G401 (cell line): ENCODE measurements at regions not wholly inside any gene's neighbourhood (a gene's known extent, or its start where the extent isn't known, plus 50 kb on each side); places are given as distances from the start of the nearest gene placed in this dataset.
A peak's percentile ranks its signal among the peaks of the same experiment; 100 is the strongest.

Experiments used
- DNase-seq: peaks from one replicate; pipeline ENCODE4 v3.0.0-alpha.2; 2015; ENCODE audit warnings: low spot score
- in situ Hi-C: cut with HindIII; loops from 2 replicates; pipeline ENCODE4 v1.10.0; 2016; ENCODE audit warnings: low sequenced_read_pairs, mixed read lengths

GRCh38 chr7:123060446-123060845 lies 64.9 kb upstream of the TAS2R16 start:
- in situ Hi-C loops: no loop called here
- peak; percentile 98 for DNase-seq

- in situ Hi-C loops: no loop called here
- DNase-seq: peak; percentile 98
Measured at GRCh38 chr7:123057911-123058310, 62.4 kb upstream of the TAS2R16 start.

GRCh38 chr7:123054357-123055133 lies 59.0 kb upstream of the TAS2R16 start:
- in situ Hi-C loops: no loop called here
- DNase-seq: peak; percentile 37

- DNase-seq: no peak
- in situ Hi-C loops: no loop called here
Measured at GRCh38 chr7:123051916-123052315, 56.4 kb upstream of the TAS2R16 start.

- in situ Hi-C loops: no loop called here
Measured at GRCh38 chr7:123047955-123048354, 52.5 kb upstream of the TAS2R16 start.

More at GRCh38 chr7:123047955-123048354, 52.5 kb upstream of the TAS2R16 start:
- DNase-seq: no peak
